GM13977 (cell line): ENCODE measurements at regions not wholly inside any gene's neighbourhood (a gene's known extent, or its start where the extent isn't known, plus 50 kb on each side); places are given as distances from the start of the nearest gene placed in this dataset.
"Not testable (repeated sequence)": the region's sequence is repeated elsewhere in the genome, so short reads cannot be mapped to it uniquely, and the experiment has no call there.

ENCODE experiments used
- DNase-seq: peaks from one replicate; pipeline ENCODE4 v3.0.0; 2012; ENCODE audit warnings: low spot score
- in situ Hi-C: fragments of 300-500 bp; cut with MboI; formaldehyde crosslinking; loops from one replicate; pipeline ENCODE4 v1.12.0; 2022; ENCODE audit warnings: low sequenced_read_pairs, low pct_unique_long_range_greater_than_20kb, mixed read lengths, inconsistent platforms; ENCODE audit not compliant: unreplicated experiment

DNA sequence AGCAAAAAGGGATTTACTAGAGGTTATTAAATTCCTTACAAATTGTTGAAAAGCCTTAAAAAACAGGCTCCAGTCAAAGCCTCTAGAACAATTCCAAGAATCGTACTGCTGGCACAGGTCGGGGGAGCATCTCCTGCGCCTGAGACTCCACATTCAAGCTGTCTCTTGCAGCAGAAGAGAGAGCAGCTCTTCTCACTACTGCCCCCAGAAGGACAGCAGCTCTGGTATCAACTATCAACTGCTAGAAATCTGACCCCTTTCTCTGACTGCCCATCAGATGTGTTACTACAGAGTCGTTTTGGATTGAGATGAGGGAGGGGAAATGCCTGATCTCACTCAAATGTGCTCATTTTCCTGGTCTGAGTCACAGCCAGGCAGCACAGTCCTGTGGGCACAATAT lies 403.6 kb downstream of the RPIA start:
- DNase-seq, in situ Hi-C loops: not testable (repeated sequence)

DNA sequence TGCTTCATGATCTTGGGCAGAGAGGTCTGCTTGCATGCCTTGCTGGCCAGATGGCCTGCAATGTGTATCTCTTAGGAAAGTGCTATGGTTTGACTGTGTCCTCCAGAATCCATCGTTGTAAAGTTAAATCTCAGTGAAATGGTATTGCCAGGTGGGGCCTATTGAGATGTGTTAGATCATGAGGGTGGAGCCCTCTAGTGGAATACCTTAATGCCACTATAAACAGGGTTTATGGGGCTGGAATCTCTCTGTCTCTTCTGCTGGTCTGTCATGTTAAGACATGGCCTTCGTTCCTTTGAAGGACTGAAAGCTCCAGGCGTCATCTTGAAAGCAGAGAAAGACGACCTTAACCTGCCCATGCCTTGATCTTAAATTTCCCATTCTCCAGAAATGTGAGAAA lies 411.1 kb downstream of the RPIA start:
- in situ Hi-C loops, DNase-seq: not testable (repeated sequence)

DNA sequence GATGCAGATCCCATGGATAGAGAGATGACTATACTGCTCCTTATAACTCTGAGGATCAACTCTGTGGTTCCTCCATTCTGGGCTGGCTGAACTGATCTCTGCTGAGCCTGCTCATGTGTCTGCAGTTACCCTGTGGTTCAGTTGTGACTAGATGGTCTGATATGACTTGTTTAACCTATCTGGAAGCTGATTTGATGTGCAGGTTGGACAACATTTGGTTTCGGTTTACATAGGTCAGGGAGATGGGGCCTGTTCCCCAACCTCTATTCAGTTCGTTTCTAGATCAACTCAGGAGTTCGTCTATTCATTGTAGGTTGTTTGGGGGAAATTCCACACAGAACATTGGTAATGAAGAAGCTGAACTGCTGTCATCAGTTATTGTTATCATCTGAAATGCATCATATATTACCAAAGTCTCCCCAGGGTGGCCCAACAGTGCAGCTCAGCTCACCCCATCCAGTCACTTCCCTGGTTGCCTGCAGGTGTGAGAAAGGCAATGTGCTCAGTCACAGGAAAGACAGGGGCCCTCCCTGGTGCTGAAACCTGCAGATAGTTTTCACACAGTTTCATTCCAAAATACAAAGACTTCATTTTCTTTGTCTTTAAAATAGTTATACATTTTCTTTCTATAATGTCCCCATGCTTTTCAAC lies 415.0 kb downstream of the RPIA start:
- in situ Hi-C loops, DNase-seq: not testable (repeated sequence)

- DNase-seq, in situ Hi-C loops: not testable (repeated sequence)
These were observed 421.0 kb downstream of the RPIA start for GRCh38 chr2:89112434-89112833.

- DNase-seq, in situ Hi-C loops: not testable (repeated sequence)
These were observed 421.8 kb downstream of the RPIA start for GRCh38 chr2:89113286-89113685.

- DNase-seq, in situ Hi-C loops: not testable (repeated sequence)
These were observed 438.0 kb downstream of the RPIA start for GRCh38 chr2:89129440-89129839.

DNA sequence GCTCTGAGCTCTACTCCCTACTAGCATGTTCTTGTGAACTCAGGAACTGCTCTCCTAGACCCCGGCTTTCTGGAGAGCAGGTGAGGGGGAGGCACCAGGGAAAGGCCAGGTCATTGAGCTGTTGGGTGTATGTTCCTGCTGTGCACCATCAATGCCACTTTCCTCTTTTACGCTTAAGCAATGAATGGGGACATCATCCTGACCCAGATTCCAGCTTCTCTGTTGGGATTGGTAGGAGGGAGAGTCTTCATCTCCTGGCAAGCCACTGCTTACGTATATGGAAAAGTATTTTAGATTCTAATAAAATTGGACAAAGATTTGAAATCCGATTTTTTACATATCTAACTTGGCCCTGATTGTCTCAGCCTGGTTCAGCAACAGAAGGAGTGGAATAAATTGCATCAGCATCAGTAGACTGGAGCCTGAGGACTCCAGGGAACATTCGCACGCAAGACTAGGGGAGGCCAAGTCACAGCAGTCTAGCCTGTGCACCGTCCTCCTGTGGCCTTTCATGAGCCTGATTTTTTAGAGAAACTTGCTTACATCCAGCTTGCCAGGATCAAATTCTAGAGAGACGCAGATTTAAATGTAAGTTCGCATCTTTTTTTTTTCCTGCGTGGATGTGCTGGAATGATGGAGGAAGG lies 439.3 kb downstream of the RPIA start:
- DNase-seq, in situ Hi-C loops: not testable (repeated sequence)

GRCh38 chr2:89142959-89143358 lies 451.5 kb downstream of the RPIA start:
- in situ Hi-C loops, DNase-seq: not testable (repeated sequence)

GRCh38 chr2:89145342-89145741 lies 453.9 kb downstream of the RPIA start:
- in situ Hi-C loops, DNase-seq: not testable (repeated sequence)

GRCh38 chr2:89148256-89148655 lies 456.8 kb downstream of the RPIA start:
- DNase-seq, in situ Hi-C loops: not testable (repeated sequence)

DNA sequence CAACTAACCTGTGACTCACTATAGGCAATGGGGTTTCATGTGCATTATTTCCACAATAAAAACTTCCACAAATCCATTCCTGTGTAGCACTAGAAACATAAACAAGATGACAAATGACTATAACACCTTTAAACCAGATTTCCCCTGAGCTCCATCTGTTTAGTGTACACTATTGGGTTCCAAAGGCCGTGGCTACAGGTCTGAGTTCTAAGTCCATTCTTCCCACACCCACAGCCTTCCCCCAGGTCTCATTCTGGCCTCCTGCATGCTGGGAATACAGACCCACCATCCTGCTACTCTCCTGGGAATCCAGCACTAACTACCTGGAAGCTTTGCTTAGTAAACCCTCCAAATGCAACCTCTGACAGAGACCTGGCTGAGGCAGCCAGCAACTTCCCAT lies 460.2 kb downstream of the RPIA start:
- DNase-seq, in situ Hi-C loops: not testable (repeated sequence)

GRCh38 chr2:89152501-89152900 lies 461.0 kb downstream of the RPIA start:
- in situ Hi-C loops, DNase-seq: not testable (repeated sequence)

- DNase-seq, in situ Hi-C loops: not testable (repeated sequence)
These were observed 461.7 kb downstream of the RPIA start for GRCh38 chr2:89153210-89153609.

GRCh38 chr2:89154247-89154682 lies 462.8 kb downstream of the RPIA start:
- DNase-seq, in situ Hi-C loops: not testable (repeated sequence)

DNA sequence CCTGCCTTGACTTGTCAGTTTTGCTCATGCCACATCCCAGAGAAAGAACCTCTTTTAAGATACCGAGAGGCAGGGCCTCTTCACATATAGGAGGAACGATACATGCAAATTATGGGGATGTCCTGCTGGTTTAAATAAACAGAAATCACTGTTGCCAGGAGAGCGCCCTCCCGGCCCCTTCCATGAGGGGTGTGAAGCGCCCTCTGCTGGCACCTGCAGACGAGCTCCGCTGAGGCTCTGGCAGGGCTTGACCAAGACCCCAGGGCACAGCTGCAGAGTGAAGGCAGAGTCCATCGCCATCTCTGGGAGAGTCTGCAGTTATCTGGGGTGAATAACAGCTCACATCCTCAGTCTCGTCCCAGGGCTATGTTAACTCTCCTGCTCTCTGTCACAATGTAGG lies 468.8 kb downstream of the RPIA start:
- DNase-seq, in situ Hi-C loops: not testable (repeated sequence)

DNA sequence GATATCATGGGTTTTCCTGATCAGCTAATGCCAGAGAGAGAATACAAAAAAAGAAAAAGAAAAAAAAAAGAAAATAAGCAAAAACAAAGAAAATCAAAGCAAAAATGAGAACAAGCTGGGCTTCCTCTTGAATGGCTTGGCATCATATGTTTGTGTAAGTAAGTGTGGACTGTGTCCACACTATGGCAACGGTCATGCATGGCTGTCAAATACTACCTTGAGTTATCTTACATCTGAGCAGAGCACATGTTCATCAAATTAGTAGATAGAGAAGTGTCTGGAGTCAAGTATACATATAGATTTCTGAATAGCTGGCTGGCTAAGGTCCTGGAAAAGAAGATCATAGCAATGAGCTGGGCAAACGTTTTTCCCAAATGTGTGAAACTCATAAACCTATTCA lies 470.2 kb downstream of the RPIA start:
- in situ Hi-C loops, DNase-seq: not testable (repeated sequence)

DNA sequence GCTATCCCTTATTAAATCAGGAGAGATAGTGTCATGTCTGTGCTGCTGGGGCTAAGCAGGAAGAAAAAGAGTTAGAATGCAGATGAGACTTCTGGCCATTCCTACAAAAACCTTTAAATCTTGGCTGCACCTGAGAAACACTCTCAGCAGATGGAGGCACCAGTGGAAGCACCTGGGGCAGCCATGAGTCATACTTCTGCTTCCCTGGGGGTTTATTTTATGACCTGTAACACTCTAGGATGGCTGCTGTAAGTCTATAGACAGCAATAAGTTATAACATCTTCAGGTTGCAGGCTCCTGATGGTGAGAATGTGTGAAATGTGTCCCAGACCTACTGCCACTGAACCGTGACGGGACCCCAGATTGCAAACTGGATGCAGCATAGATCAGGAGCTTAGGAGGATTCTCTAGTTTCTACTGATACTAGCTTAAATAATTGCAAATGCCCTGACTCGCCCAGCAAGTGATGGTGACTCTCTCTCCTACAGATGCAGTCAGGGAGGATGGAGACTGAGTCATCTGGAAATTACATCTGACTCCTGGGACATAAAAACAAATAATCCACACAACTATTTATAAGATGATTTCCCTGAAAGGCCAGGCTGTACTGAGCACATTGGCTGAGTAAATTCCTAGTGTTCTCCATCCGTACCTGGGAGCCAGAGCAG lies 479.2 kb downstream of the RPIA start:
- in situ Hi-C loops, DNase-seq: not testable (repeated sequence)

DNA sequence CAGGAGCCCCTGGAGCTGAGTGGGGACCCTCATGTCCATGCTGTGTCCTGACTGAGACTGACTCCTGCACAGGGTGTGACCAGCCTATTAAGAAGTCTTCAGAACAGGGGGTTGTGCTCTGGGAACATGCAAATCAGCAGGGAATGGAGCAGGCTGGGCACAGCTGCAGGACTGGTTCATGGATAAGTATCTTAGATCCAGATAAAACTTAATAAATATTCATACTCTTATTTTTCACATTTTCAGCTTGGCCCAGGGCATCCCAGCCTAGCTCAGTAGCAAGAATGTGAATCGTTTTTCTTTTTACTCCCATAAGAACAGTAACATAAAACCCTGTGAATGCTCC lies 479.7 kb downstream of the RPIA start:
- in situ Hi-C loops, DNase-seq: not testable (repeated sequence)

DNA sequence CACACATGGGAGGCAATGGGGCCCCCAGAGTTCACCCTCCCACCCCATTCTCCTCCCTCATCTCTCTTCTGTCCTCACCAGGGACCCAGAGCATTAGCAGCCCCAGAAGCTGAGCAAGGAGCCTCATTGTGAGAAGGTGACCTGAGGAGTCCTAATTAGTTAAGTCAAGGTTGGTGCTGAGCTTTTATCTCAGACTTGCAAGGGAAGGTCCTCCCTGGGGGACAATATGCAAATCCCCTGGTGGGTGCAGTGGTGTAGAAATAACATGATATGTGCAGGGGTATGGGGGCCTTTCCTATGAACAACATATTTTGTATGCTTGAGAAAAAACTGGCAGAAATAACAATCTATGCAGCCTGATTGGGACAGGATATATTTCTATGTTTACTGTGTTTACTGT lies 485.5 kb downstream of the RPIA start:
- in situ Hi-C loops: not testable (repeated sequence)

More for the DNA sequence above, 485.5 kb downstream of the RPIA start:
- DNase-seq: not testable (repeated sequence)
